Hematopoietic multipotent progenitor cell treated with erythropoietin and hydrocortisone succinate and interleukin-3 and kit ligand, for 4 days (in vitro differentiated cells): ENCODE measurements at regions not wholly inside any gene's neighbourhood (a gene's known extent, or its start where the extent isn't known, plus 50 kb on each side); places are given as distances from the start of the nearest gene placed in this dataset.

ENCODE experiments used
- DNase-seq: peaks from one replicate; pipeline ENCODE4 v3.0.0-alpha.2; 2015

- no peak for DNase-seq
Observed at GRCh38 chr2:106720026-106720425, 165.9 kb downstream of the ST6GAL2 start.

- DNase-seq, result no peak
Observed at GRCh38 chr2:106724301-106724794, 161.6 kb downstream of the ST6GAL2 start.

- no peak for DNase-seq
Observed at GRCh38 chr2:106734165-106734564, 151.8 kb downstream of the ST6GAL2 start.

GRCh38 chr2:106735807-106736206 lies 150.2 kb downstream of the ST6GAL2 start:
- no peak for DNase-seq

DNA sequence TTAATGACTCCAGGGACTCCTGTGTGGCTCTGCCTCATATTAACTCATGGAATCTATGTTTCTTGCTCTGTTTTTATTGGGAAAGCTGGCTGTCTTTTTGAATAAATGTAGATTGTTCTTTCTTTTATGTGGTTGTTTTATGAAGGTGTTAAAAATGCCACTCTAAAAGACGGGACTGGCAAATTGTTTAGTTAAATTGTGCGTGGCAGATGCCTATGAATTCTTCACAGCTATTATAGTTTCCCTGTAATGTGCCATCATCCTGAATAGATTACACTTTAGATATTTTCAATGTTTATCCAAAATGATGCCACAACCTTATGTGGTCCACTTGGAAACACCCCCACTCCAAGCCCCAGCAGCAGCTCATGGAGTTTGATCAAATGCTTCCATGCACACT lies 149.7 kb downstream of the ST6GAL2 start:
- DNase-seq, result no peak

- DNase-seq, result peak; percentile 40
Observed at GRCh38 chr2:106745468-106745867, 140.5 kb downstream of the ST6GAL2 start.

DNA sequence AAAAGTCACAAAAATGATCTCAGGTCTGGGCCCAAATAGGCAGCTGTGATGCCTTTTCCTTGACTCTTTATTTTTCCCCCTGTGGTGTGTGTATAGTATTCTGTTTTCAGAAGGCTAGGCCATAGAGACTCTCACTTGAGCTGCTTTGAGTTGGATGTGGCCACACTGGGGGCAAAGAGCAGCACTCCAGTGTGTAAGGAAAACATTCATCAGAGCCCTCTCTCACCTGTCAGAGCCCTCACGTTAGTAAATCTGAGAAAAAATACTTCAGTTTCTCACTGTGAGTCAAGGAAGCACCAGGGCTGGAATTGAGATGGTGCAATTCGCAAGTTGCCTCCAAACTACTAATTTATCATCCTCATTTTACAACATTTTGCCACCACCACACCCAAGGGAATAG lies 136.1 kb downstream of the ST6GAL2 start:
- no peak for DNase-seq
